GM19240 (cell line): ENCODE measurements at regions not wholly inside any gene's neighbourhood (a gene's known extent, or its start where the extent isn't known, plus 50 kb on each side); places are given as distances from the start of the nearest gene placed in this dataset.
"Not testable (repeated sequence)": the region's sequence is repeated elsewhere in the genome, so short reads cannot be mapped to it uniquely, and the experiment has no call there.

Experiments
- DNase-seq: peaks from one replicate; pipeline ENCODE4 v3.0.0; 2011; ENCODE audit warnings: low spot score; ENCODE audit not compliant: insufficient read length

DNA sequence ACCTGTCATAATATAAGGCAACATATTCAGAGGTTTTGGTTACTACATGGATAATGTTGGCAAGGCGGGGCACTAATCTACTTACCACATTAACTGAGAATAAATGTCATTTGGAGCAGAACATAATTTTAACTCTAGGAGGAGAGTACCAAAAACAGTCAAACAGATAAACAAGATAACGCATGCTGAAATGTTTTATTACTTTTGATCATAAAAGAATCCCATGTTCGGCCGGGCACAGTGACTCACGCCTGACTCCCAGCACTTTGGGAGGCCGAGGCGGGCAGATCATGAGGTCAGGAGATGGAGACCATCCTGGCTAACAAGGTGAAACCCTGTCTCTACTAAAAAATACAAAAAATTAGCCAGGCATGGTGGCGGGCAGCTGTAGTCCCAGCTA lies 173.8 kb upstream of the NUDT12 start:
- DNase-seq = not testable (repeated sequence)

DNA sequence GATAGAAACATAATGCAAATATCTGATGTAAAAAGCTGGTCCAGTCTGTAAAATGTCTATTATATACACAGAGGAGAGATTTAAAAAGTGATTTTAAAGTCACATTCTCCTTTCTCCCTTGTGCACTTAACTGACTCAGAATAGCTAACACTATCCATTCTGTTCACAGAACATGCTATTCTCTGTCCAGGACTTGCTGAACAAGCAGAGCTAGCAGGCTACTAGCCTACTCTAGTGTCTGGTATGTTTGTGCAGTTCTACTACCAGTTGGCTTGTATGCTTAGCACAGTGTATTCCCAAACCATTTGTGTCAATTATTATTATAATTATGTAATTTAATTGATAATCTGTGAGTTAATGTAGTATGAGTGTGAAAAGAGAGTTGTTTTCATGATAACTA lies 161.7 kb upstream of the NUDT12 start:
- no peak for DNase-seq

DNA sequence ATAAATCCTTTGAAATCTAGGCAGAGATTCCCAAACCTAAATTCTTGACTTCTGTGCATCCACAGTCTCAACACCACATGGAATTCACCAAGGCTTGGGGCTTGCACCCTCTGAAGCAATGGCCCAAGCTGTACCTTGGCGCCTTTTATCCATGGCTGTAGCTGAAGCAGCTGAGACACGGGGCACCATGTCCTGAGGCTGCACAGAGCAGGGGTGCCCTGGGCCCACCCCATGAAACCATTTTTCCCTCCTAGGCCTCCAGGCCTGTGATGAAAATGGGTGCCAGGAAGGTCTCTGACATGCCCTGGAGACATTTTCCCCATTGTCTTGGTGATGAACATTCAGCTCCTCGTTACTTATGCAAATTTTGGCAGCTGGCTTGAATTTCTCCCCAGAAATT lies 158.6 kb upstream of the NUDT12 start:
- no peak for DNase-seq

DNA sequence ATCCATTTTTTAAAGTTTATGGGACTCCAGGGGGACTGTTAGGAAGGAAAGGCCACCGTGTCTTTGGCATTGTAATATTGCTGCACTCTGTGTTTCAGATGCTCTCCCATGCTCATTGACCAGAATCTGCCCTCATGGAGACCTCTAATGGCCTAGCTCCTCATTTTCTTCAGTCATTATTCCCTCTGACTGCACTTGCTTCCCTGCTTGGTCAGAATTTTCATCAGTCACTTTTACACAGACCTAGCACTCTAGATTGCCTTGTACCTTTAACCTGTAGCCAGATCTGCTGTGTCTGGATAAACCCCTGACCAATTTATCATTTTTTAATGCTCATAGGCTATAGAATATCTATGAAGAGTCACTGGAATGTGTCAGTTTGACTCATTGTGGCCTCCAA lies 155.5 kb upstream of the NUDT12 start:
- no peak for DNase-seq

GRCh38 chr5:103708601-103709000 lies 146.0 kb upstream of the NUDT12 start:
- no peak for DNase-seq

GRCh38 chr5:103706939-103707682 lies 144.5 kb upstream of the NUDT12 start:
- no peak for DNase-seq

DNA sequence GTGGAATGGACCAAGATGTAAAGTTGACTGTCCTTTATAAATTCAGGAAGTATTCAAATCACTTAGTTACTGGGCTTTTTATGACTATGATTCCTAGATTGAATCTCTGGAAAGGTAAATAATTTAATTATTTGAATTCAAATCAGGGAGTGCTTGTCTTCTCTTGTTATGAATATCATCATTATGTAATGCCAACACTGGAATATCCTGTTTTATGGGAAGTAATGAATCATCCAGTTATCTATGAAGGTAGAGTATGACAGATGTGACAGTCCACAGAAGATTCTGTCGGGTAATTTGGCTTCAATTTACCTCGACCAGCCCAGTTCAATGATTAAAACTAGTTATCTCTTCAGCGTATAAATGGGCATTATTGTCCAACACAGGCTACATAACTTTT lies 141.0 kb upstream of the NUDT12 start:
- DNase-seq = no peak

GRCh38 chr5:103693517-103693916 lies 130.9 kb upstream of the NUDT12 start:
- DNase-seq = no peak

- no peak for DNase-seq
Measured at GRCh38 chr5:103690676-103691075, 128.1 kb upstream of the NUDT12 start.

GRCh38 chr5:103679873-103680272 lies 117.3 kb upstream of the NUDT12 start:
- DNase-seq = no peak

GRCh38 chr5:103676198-103676597 lies 113.6 kb upstream of the NUDT12 start:
- DNase-seq = not testable (repeated sequence)

DNA sequence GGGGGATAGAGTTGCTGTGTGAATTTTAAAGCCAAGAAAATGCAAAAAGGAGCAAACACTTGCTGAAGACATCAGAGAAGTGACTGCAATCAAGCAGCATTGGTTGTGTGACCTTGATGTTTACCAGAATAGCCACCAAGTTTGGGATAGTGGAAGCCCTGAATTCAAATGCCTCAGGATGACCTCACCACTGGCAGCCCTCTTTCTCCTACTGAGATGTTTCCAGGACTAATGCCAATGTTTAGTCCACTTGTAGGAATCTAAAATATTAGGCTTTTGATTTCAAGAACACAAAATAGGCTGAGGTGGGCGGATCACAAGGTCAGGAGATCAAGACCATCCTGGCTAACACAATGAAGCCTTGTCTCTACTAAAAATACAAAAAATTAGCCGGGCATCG lies 112.2 kb upstream of the NUDT12 start:
- no peak for DNase-seq

DNA sequence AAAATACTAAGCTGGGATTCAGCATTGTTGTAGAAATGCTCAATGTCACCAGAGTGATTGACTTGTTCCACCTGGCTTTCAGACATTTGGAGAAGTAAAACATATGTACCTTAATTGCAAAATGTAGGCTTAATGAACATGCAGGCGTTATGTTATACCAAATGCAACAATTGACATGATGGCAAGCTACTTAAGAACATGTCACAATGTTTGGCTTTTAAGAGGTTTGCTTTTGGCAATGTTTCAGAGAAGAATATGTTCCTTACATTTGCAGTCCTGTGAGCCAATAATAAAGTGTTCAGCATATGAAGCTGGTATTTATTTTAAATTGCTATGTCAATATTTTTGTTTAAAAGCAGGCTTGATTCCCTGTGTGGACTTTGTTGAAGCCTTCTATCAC lies 111.7 kb upstream of the NUDT12 start:
- no peak for DNase-seq

DNA sequence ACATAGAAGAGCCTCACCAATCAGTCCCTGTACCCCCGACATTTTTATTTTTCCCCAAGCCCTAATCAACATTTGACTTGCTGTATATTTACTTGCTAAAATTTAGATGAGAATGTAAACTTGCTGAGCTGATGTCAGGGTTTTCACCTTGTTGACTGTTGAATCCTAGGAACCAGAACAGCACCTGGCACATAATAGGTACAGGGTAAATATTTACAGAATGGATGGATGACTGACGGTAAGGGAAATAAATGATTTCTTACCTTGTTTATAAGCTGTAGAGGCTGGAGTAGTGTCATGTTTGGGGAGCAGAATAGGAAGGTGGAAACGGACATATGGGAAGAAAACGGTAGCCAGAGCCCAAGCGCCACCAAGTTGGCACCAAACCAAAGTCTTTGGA lies 107.0 kb upstream of the NUDT12 start:
- no peak for DNase-seq

- no peak for DNase-seq
Measured at GRCh38 chr5:103668281-103668680, 105.7 kb upstream of the NUDT12 start.

GRCh38 chr5:103667068-103667467 lies 104.5 kb upstream of the NUDT12 start:
- DNase-seq = no peak

DNA sequence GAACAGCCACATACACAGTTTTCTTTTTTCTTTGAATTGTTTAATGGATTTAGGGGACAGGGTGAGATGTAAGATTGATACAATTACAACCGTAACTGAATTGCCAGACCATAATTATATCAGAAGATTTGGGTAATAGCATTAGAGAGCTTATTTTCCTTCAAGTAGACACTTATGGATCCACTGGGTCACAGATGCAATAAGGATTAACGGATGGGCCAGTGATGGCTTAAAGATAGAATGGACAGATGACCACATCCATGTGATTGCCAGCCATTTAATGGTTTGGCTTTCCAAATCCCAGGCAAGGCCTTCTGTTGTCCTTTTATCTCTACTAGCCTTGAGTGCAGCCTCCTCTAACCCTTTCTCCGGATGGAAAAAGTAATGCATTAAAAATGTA lies 94.7 kb upstream of the NUDT12 start:
- DNase-seq = no peak

GRCh38 chr5:103648086-103648485 lies 85.5 kb upstream of the NUDT12 start:
- DNase-seq = no peak

DNA sequence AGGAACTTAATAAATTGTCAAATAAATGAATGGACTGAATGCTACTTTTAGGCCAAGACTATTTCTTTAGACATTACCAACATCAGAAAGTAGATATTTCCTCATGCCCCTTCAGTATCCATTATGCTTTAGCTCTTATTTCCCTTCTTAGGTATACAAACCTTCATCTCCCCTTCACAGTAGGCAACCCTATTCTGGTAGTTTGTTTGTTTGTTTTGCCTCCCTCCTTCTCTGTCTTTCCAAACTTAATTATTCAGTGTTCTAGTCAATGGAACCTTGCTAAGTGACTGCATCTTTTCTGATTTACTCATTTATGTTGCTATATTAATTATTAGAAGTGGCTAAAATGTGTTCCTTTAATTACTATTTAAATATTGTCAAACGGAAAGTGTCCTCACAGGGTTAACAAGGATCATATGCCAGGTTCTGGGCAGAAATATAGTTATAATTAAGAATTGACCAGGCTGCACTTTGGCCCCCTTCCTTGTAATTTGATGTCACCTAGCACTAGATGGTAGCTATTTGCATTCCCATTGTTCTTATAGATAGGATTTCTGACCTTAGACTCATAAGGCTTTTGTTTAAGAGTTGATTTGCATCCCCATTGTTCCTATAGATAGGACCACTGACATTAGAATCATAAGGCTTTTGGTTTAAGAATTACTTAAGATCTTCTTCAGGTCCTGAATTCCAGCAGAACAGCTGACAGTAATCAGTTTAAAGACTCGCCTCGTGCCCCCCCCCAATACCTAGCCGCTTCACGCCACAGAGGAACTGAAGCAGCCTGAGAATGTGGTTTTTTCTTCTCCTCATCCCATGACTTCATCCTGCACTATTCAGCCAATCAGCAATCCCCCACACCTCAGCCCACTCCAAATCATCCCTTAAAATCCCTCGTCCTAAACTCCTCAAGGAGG lies 84.4 kb upstream of the NUDT12 start:
- no peak for DNase-seq

- no peak for DNase-seq
Measured at GRCh38 chr5:103645816-103646215, 83.2 kb upstream of the NUDT12 start.

DNA sequence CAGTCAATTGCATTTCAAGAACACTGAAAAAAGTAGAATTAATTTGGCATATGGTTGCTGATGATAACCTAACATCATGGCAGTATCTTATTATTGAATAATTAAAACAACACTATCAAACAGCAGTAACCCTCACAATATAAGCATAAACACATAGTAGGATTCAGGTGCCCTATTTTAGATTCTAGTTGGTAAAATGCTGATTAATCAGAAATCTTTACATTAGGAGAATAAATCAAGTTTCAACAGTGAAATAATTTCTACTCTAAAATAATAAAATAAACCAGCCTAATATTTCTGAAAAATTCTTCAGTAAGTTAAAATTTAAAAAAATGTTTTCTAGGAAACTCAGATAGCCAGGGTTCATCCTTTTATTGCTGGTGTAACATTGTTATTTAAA lies 76.4 kb upstream of the NUDT12 start:
- DNase-seq = no peak

DNA sequence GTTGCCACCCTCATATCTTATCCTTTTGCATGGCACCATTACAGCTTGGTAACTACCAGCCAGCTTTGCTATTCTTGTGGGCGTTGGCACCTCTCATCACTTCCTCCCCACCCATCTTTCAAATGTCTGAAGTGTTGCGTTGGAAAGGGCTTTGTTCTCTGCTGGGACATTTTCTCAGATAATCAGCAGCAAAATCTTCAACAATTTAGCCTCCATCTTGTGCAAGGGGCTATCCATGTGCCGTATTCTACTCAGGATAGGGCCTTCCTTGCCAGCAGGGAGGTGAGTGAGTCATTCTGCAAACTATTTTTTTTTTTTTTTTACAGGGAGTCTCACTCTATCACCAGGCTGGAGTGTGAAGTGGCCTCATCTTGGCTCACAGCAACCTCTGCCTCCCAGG lies 62.1 kb upstream of the NUDT12 start:
- no peak for DNase-seq

- DNase-seq = no peak
Measured at GRCh38 chr5:103624035-103624480, 61.5 kb upstream of the NUDT12 start.
